Stimulated activated naive B cell treated with anti-CD40 and anti-IgM and Interleukin-4, amounts not matched to agents 10 μg/mL and 1 μg/mL and 100 μg/mL, for 72 hours (primary cell): ENCODE measurements at regions not wholly inside any gene's neighbourhood (a gene's known extent, or its start where the extent isn't known, plus 50 kb on each side); places are given as distances from the start of the nearest gene placed in this dataset.
"Not testable (repeated sequence)": the region's sequence is repeated elsewhere in the genome, so short reads cannot be mapped to it uniquely, and the experiment has no call there.

Source experiments
- ATAC-seq, 2 donors: fragments of 150-1000 bp; cut with Tn5 transposase; replicated peaks; 2 replicates each; pipeline ENCODE4 v1.10.0; 2021; ENCODE audit warnings: moderate library complexity in 1 of 2
- DNase-seq: peaks from one replicate; pipeline ENCODE4 v3.0.0; 2021
- H3K27ac Mint-ChIP-seq: one replicate; pipeline ENCODE4 v1.8.0; 2022; ENCODE audit warnings: mild to moderate bottlenecking, mixed read lengths
- H3K27me3 Mint-ChIP-seq, 2 donors: one replicate each; pipeline ENCODE4 v1.8.0; 2022; ENCODE audit warnings: mixed read lengths in 2 of 2
- H3K36me3 Mint-ChIP-seq, 2 donors: one replicate each; pipeline ENCODE4 v1.8.0; 2022; ENCODE audit warnings: mixed read lengths in 2 of 2, mild to moderate bottlenecking in 1 of 2
- H3K4me1 Mint-ChIP-seq, 2 donors: one replicate each; pipeline ENCODE4 v1.8.0; 2022; ENCODE audit warnings: mixed read lengths in 2 of 2, mild to moderate bottlenecking in 1 of 2
- H3K4me3 Mint-ChIP-seq, 2 donors: one replicate each; pipeline ENCODE4 v1.8.0; 2022; ENCODE audit warnings: mild to moderate bottlenecking in 2 of 2, mixed read lengths in 2 of 2, moderate library complexity in 1 of 2
- H3K9me3 Mint-ChIP-seq, 2 donors: one replicate each; pipeline ENCODE4 v1.8.0; 2022; ENCODE audit warnings: mixed read lengths in 2 of 2, mild to moderate bottlenecking in 1 of 2

DNA sequence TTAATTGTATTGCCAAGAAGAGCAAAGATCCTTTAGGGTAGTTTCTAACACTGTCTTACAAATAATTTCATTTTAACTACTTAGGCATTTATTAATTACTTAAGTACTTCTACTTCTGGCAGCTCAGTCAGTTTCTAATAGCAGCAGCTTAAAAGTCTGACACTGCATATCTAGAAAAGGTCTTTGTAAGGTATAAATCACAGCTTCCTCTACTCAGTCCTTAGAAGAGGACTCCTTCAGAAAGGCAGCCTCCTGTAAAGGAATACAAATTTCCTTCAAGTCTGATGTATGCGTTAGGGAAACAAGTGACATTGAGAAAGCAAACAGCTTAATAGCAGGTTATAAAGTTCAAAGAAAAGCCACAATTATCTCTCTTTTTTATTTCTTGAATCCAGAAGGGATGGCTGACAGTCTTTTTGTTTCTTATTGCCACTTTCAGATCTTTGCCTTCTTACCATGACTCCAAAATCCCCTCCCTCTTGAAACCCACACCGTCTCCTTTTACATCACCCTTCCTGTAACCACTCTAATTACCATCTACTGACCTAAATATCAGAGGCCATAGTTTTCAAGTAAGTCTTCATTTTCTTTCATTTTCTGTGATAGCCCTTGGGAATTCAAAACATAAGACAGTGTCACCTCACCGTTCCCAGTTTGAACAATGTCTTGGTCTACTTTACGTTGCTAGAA is 109.5 kb downstream of the CGGBP1 start:
- Mint-ChIP-seq H3K36me3 (no peaks in the 10 kb centered on the region), H3K4me3 (peak overlapping the region; percentile 58 to 68), H3K4me1 (peaks cover 13 to 17% of the 10 kb centered on the region in 2 donors), H3K27ac (peak overlapping the region; percentile 42), H3K27me3 (no peaks in the 10 kb centered on the region), H3K9me3 (no peaks in the 10 kb centered on the region)
- ATAC-seq (peak; percentile 91 to 93), DNase-seq (no peak)

GRCh38 chr3:87946007-87946406 is 112.8 kb downstream of the CGGBP1 start:
- not testable (repeated sequence) for H3K27me3 Mint-ChIP-seq, H3K4me3 Mint-ChIP-seq, DNase-seq, H3K36me3 Mint-ChIP-seq, ATAC-seq, H3K27ac Mint-ChIP-seq, H3K9me3 Mint-ChIP-seq
- H3K4me1 Mint-ChIP-seq = peaks cover 12 to 15% of the 10 kb centered on the region in 2 donors

DNA sequence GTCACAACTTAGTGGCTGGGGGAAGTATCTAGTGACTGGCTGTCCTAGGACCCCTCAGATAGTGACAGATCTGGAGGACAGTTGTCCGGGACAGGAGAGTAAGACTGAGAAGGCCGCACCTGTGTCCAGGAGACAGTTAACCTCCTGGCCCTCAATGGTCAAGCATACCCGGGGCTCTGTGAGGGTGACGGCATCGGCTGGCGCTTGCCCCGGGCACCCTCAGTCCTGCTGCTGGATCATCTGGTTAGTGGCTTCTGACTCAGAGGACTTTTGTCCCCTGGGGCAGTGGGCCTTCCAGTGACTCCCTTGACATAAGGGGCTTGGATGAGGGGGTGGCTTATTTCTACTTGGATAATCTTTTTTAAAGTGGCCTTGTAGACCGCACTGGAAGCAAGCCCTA is 116.5 kb downstream of the CGGBP1 start:
- not testable (repeated sequence) for H3K27me3 Mint-ChIP-seq
- H3K9me3 Mint-ChIP-seq = peaks cover 6 to 11% of the 10 kb centered on the region in 2 donors

GRCh38 chr3:87924485-87924884 is 134.3 kb downstream of the CGGBP1 start:
- no peaks in the 10 kb centered on the region for H3K4me1 Mint-ChIP-seq
- H3K9me3 Mint-ChIP-seq = peaks cover 21% of the 10 kb centered on the region in 2 donors
- ATAC-seq (no peak), DNase-seq (no peak)
- H3K36me3 Mint-ChIP-seq = peaks cover 7 to 9% of the 10 kb centered on the region in 2 donors
- peak overlapping the region; percentile 6 for H3K27ac Mint-ChIP-seq
- no peaks in the 10 kb centered on the region for H3K27me3 Mint-ChIP-seq
- H3K4me3 Mint-ChIP-seq = no peak overlapping the region

More for the DNA sequence above, 116.5 kb downstream of the CGGBP1 start:
- not testable (repeated sequence) for H3K27ac Mint-ChIP-seq, DNase-seq, H3K36me3 Mint-ChIP-seq, H3K4me3 Mint-ChIP-seq, ATAC-seq, H3K4me1 Mint-ChIP-seq

DNA sequence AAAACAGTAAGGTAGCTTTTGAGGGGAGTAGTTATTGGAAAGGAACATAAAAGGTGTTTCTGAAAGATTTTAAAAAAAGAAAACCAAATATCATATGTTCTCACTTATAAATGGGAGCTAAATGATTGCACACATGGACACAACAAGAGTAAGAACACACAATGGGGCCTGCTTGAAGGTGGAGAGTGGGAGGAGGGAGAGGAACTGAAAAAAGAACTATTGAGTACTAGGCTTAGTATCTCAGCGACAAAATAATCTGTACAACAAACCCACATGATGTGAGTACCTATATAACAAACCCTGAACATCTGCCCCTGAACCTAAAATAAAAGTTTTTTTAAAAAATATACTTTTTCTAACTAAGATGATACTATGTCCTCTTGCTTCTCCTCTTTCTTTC is 138.3 kb downstream of the CGGBP1 start:
- DNase-seq (no peak), ATAC-seq (peak in 1 of 2 donors; percentile 45)
- Mint-ChIP-seq H3K9me3 (peaks cover 24 to 32% of the 10 kb centered on the region in 2 donors), H3K36me3 (peaks cover 7 to 9% of the 10 kb centered on the region in 2 donors), H3K4me1 (no peaks in the 10 kb centered on the region), H3K4me3 (no peak overlapping the region), H3K27me3 (no peaks in the 10 kb centered on the region), H3K27ac (no peak overlapping the region)

DNA sequence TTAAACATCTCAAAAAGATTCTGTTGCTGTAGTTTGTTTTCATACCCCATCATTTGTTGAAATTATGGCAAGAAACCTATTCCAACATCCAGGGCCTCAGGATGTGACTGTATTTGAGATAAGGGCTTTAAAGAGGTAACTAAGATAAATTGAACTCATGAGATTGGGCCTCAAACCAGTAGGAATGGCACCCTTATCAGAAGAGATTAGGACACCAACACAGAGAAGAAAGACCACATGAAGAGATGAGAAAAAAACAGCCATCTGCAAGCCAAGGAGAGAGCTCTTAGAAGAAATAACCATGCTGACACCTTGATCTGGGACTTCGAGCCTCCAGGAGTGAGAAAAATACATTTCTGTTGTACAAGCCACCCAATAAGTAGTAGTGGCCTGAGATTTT is 157.7 kb downstream of the CGGBP1 start:
- no peak for ATAC-seq

DNA sequence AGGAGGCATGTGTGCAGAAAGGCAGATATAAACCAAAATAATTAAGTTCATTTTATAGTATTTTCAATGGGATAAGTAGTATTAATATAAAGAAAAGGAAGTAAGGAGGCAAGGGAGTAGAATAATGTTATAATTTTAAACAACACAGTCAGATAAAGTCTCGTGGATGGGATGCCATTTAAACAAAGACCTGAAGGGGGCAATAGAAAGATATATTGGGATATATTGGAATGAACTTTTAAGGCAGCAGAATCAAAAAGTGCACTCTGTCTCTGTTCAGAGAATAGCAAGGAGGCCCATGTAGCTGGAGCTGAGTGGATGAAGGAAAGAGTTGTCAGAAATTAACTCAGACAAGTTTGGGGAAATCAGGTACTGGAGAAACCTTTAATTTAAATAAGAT is 158.7 kb downstream of the CGGBP1 start:
- no peak for ATAC-seq
- no peaks in the 10 kb centered on the region for H3K9me3 Mint-ChIP-seq
- H3K27me3 Mint-ChIP-seq = no peaks in the 10 kb centered on the region
- peaks cover 0 to 2% of the 10 kb centered on the region in 2 donors for H3K4me1 Mint-ChIP-seq
- no peak overlapping the region for H3K27ac Mint-ChIP-seq
- no peak overlapping the region for H3K4me3 Mint-ChIP-seq
- DNase-seq = no peak
- no peaks in the 10 kb centered on the region for H3K36me3 Mint-ChIP-seq

More for the DNA sequence above, 157.7 kb downstream of the CGGBP1 start:
- no peaks in the 10 kb centered on the region for H3K36me3 Mint-ChIP-seq
- H3K4me1 Mint-ChIP-seq = peaks cover 0 to 2% of the 10 kb centered on the region in 2 donors
- H3K4me3 Mint-ChIP-seq = no peak overlapping the region
- no peaks in the 10 kb centered on the region for H3K27me3 Mint-ChIP-seq
- H3K9me3 Mint-ChIP-seq = no peaks in the 10 kb centered on the region
- no peak for DNase-seq
- H3K27ac Mint-ChIP-seq = no peak overlapping the region

DNA sequence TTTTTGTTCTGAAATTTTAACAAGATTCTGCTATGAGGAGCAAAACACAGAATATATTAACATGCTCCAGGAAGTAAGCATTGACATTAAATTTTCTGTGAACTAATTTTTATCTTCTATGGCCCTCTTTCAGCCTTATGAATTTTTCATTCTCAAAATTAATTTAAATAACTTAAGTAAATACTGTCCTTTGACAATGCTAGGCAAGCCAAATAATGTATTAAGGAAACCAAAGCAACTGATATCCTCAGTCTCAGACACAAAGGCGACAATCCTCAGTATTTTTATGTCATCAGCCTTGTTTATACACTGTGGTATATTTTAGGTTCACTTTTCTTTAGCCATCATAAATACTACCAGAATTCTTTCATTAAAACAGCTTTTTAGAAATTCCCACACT is 159.8 kb downstream of the CGGBP1 start:
- Mint-ChIP-seq H3K36me3 (no peaks in the 10 kb centered on the region), H3K9me3 (no peaks in the 10 kb centered on the region), H3K27me3 (no peaks in the 10 kb centered on the region), H3K4me3 (no peak overlapping the region), H3K27ac (no peak overlapping the region), H3K4me1 (peaks cover 0 to 2% of the 10 kb centered on the region in 2 donors)
- no peak for DNase-seq
- no peak for ATAC-seq

GRCh38 chr3:87895983-87896382 is 162.8 kb downstream of the CGGBP1 start:
- peaks cover 0 to 2% of the 10 kb centered on the region in 2 donors for H3K4me1 Mint-ChIP-seq
- H3K4me3 Mint-ChIP-seq = no peak overlapping the region
- no peak for ATAC-seq
- H3K27me3 Mint-ChIP-seq = no peaks in the 10 kb centered on the region
- no peaks in the 10 kb centered on the region for H3K9me3 Mint-ChIP-seq
- no peak overlapping the region for H3K27ac Mint-ChIP-seq
- no peaks in the 10 kb centered on the region for H3K36me3 Mint-ChIP-seq
- DNase-seq = no peak

GRCh38 chr3:87873136-87873535 is 185.7 kb downstream of the CGGBP1 start:
- no peak for ATAC-seq
- H3K27me3 Mint-ChIP-seq = no peaks in the 10 kb centered on the region
- no peak overlapping the region for H3K27ac Mint-ChIP-seq
- peaks cover 2 to 4% of the 10 kb centered on the region in 2 donors for H3K36me3 Mint-ChIP-seq
- DNase-seq = no peak
- H3K4me3 Mint-ChIP-seq = no peak overlapping the region
- H3K9me3 Mint-ChIP-seq = peaks cover 11 to 19% of the 10 kb centered on the region in 2 donors
- no peaks in the 10 kb centered on the region for H3K4me1 Mint-ChIP-seq

GRCh38 chr3:87867001-87867400 is 191.8 kb downstream of the CGGBP1 start:
- H3K27me3 Mint-ChIP-seq = no peaks in the 10 kb centered on the region
- H3K4me3 Mint-ChIP-seq = no peak overlapping the region
- H3K27ac Mint-ChIP-seq = no peak overlapping the region
- ATAC-seq (no peak), DNase-seq (no peak)
- H3K36me3 Mint-ChIP-seq = peaks cover 2 to 4% of the 10 kb centered on the region in 2 donors
- no peaks in the 10 kb centered on the region for H3K4me1 Mint-ChIP-seq
- peaks cover 6 to 12% of the 10 kb centered on the region in 2 donors for H3K9me3 Mint-ChIP-seq

DNA sequence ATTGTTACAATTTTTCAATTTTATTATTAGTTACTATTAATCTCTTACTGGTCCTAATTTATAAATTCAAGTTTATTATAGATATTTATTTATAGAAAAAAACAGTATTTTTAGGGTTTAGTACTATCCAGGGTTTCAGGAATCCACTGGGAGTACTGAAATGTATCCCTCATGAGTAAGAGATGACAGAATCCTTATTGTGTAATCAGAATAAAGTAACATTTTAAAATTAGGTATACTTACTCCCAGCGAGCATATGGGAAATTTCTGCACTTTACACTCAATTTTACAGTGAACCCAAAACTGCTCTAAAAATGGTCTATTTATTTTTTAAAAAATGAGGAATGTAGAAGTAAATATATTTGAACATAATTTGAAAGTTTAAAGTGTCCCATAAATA is 202.7 kb downstream of the CGGBP1 start:
- Mint-ChIP-seq H3K4me1 (peaks cover 0 to 15% of the 10 kb centered on the region in 2 donors), H3K36me3 (no peaks in the 10 kb centered on the region), H3K27ac (no peak overlapping the region), H3K27me3 (no peaks in the 10 kb centered on the region), H3K9me3 (no peaks in the 10 kb centered on the region), H3K4me3 (no peak overlapping the region)
- DNase-seq = no peak
- ATAC-seq = no peak

DNA sequence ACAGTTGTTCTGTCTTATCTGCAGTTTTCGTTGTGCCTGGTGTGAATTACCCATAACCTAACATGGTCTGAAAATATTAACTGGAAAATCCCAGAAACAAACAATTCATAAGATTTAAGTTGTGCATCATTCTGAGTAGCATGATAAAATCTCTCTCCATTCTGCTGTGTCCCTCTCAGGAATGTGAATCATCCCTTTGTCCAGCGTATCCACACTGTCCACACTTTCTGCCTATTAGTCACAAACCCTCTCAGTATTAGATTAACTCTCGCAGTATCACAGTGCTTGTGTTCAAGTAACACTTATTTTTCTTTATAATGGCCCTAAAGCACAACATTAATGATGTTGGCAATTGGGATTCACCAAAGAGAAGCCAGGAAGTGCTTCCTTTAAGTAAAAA is 203.2 kb downstream of the CGGBP1 start:
- H3K9me3 Mint-ChIP-seq = no peaks in the 10 kb centered on the region
- no peak for ATAC-seq
- H3K4me1 Mint-ChIP-seq = peaks cover 0 to 15% of the 10 kb centered on the region in 2 donors
- no peaks in the 10 kb centered on the region for H3K27me3 Mint-ChIP-seq
- DNase-seq = no peak
- H3K36me3 Mint-ChIP-seq = no peaks in the 10 kb centered on the region
- H3K27ac Mint-ChIP-seq = no peak overlapping the region
- H3K4me3 Mint-ChIP-seq = no peak overlapping the region

GRCh38 chr3:87855211-87855610 is 203.6 kb downstream of the CGGBP1 start:
- no peaks in the 10 kb centered on the region for H3K36me3 Mint-ChIP-seq
- H3K27ac Mint-ChIP-seq = no peak overlapping the region
- H3K27me3 Mint-ChIP-seq = no peaks in the 10 kb centered on the region
- H3K9me3 Mint-ChIP-seq = no peaks in the 10 kb centered on the region
- no peak for ATAC-seq
- H3K4me1 Mint-ChIP-seq = peaks cover 0 to 15% of the 10 kb centered on the region in 2 donors
- no peak for DNase-seq
- no peak overlapping the region for H3K4me3 Mint-ChIP-seq

- no peaks in the 10 kb centered on the region for H3K36me3 Mint-ChIP-seq
- no peak overlapping the region for H3K4me3 Mint-ChIP-seq
- H3K4me1 Mint-ChIP-seq = peaks cover 3 to 10% of the 10 kb centered on the region in 2 donors
- ATAC-seq (peak in 1 of 2 donors; percentile 21), DNase-seq (no peak)
- no peaks in the 10 kb centered on the region for H3K27me3 Mint-ChIP-seq
- H3K27ac Mint-ChIP-seq = no peak overlapping the region
- H3K9me3 Mint-ChIP-seq = peaks cover 0 to 2% of the 10 kb centered on the region in 2 donors
These were observed 210.8 kb downstream of the CGGBP1 start for GRCh38 chr3:87848003-87848402.
